DMS53 (cell line): ENCODE measurements at regions not wholly inside any gene's neighbourhood (a gene's known extent, or its start where the extent isn't known, plus 50 kb on each side); places are given as distances from the start of the nearest gene placed in this dataset.
"Not testable (repeated sequence)": the region's sequence is repeated elsewhere in the genome, so short reads cannot be mapped to it uniquely, and the experiment has no call there.

ENCODE experiments used
- DNase-seq: peaks from one replicate; lab custom pipeline; 2025; lab: John Stamatoyannopoulos, UW

GRCh38 chr3:522888-523287 is 326.3 kb downstream of the CHL1 start:
- DNase-seq: no peak

GRCh38 chr3:525415-525814 is 328.9 kb downstream of the CHL1 start:
- peak; percentile 3 for DNase-seq

- DNase-seq: no peak
These were observed 339.2 kb downstream of the CHL1 start for GRCh38 chr3:535566-536416.

GRCh38 chr3:536417-536813 is 339.9 kb downstream of the CHL1 start:
- no peak for DNase-seq

- DNase-seq: no peak
These were observed 344.7 kb downstream of the CHL1 start for GRCh38 chr3:541062-541801.

- no peak for DNase-seq
These were observed 345.5 kb downstream of the CHL1 start for GRCh38 chr3:542021-542420.

GRCh38 chr3:549636-550035 is 353.1 kb downstream of the CHL1 start:
- DNase-seq: no peak

GRCh38 chr3:550471-550870 is 353.9 kb downstream of the CHL1 start:
- no peak for DNase-seq

GRCh38 chr3:557972-558371 is 361.4 kb downstream of the CHL1 start:
- DNase-seq: no peak

GRCh38 chr3:567488-568185 is 371.1 kb downstream of the CHL1 start:
- no peak for DNase-seq

GRCh38 chr3:579529-579928 is 383.0 kb downstream of the CHL1 start:
- DNase-seq: not testable (repeated sequence)

- DNase-seq: not testable (repeated sequence)
These were observed 392.5 kb downstream of the CHL1 start for GRCh38 chr3:589066-589465.

GRCh38 chr3:597304-597703 is 400.7 kb downstream of the CHL1 start:
- DNase-seq: not testable (repeated sequence)

- not testable (repeated sequence) for DNase-seq
These were observed 401.2 kb downstream of the CHL1 start for GRCh38 chr3:597746-598145.

GRCh38 chr3:607480-607879 is 410.9 kb downstream of the CHL1 start:
- not testable (repeated sequence) for DNase-seq

- DNase-seq: no peak
These were observed 425.2 kb downstream of the CHL1 start for GRCh38 chr3:621714-622113.

GRCh38 chr3:622314-622713 is 425.8 kb downstream of the CHL1 start:
- DNase-seq: no peak

- no peak for DNase-seq
These were observed 427.5 kb downstream of the CHL1 start for GRCh38 chr3:623914-624545.

GRCh38 chr3:632571-633170 is 436.1 kb downstream of the CHL1 start:
- peak; percentile 62 for DNase-seq

GRCh38 chr3:634511-634910 is 437.9 kb downstream of the CHL1 start:
- DNase-seq: no peak

GRCh38 chr3:635393-635792 is 438.8 kb downstream of the CHL1 start:
- no peak for DNase-seq

GRCh38 chr3:643376-643775 is 446.8 kb downstream of the CHL1 start:
- DNase-seq: no peak
